Retinal pigment epithelial cell (primary cell): ENCODE measurements at regions not wholly inside any gene's neighbourhood (a gene's known extent, or its start where the extent isn't known, plus 50 kb on each side); places are given as distances from the start of the nearest gene placed in this dataset.

Experiments
- DNase-seq: peaks from one replicate; pipeline ENCODE4 v3.0.0-alpha.2; 2010; ENCODE audit warnings: low read depth
- H3K4me3 ChIP-seq: 2 replicates; pipeline ENCODE4 v1.5.1; 2011; ENCODE audit warnings: mild to moderate bottlenecking, low read length, control low read depth, moderate library complexity
- TF ChIP-seq, protein P1 (sequence below): conservative IDR thresholded peaks from 2 replicates; pipeline ENCODE4 v1.5.1; 2011; ENCODE audit warnings: low read depth, low read length, control low read depth, inconsistent platforms

DNA sequence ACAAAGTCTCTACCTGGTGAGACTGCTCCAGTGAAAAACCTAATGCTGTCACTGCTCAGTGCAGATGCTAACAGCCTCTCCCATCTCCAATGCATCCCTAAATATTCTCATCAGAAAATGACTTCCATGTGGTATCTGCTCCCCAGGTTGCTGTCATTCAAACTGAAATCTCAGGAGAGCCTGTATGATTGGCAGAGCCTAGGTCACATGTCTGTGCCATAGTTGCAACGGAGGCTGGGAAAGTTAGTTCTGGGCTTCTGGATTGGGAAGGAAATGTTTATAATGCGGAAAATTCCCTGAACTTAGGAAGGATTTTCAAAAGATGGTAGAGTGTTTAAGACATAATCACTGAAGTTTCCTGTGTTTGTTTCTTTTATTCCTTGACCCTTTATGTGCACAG lies 206.4 kb upstream of the ZKSCAN2 start:
- DNase-seq = no peak
- TF ChIP-seq, protein P1, sequence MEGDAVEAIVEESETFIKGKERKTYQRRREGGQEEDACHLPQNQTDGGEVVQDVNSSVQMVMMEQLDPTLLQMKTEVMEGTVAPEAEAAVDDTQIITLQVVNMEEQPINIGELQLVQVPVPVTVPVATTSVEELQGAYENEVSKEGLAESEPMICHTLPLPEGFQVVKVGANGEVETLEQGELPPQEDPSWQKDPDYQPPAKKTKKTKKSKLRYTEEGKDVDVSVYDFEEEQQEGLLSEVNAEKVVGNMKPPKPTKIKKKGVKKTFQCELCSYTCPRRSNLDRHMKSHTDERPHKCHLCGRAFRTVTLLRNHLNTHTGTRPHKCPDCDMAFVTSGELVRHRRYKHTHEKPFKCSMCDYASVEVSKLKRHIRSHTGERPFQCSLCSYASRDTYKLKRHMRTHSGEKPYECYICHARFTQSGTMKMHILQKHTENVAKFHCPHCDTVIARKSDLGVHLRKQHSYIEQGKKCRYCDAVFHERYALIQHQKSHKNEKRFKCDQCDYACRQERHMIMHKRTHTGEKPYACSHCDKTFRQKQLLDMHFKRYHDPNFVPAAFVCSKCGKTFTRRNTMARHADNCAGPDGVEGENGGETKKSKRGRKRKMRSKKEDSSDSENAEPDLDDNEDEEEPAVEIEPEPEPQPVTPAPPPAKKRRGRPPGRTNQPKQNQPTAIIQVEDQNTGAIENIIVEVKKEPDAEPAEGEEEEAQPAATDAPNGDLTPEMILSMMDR = no peak
- no peak overlapping the region for H3K4me3 ChIP-seq

DNA sequence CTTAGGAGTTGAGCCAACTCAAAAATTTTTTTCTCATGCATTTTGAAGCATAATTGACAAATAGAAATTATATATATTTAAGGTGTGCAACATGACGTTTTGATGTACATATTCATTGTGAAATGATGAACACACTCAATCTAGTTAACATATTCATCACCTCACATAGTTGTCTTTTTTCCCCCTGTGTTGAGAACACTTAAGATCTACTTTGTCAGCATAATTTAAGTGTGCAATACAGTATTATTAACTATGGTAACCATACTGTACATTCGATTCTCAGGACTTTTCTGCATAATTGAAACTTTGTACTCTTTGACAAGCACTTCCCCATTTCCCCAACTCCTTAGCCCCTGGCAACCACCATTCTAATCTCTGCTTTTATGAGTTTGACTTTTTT lies 192.2 kb upstream of the ZKSCAN2 start:
- TF ChIP-seq, protein P1 = no peak
- no peak overlapping the region for H3K4me3 ChIP-seq
- no peak for DNase-seq

DNA sequence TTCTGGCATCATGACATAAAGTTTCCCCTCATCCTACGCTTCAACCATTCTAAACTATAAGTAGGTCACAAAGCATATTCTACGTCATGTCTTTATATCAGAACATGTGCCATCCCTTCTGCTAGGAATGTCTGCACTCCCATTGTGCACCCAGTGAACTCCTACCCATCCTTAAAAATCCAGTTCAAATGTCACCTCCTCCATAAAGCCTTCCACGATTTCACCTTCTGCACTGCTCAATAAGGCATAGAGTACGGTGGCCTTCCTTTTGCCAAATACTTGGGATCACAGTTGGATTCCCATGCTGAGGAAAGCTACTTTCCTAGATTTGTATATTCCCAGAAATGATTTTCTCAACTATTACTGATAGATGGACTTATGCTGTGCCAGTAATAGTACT lies 186.3 kb upstream of the ZKSCAN2 start:
- no peak overlapping the region for H3K4me3 ChIP-seq
- TF ChIP-seq, protein P1 = no peak
- DNase-seq = no peak

DNA sequence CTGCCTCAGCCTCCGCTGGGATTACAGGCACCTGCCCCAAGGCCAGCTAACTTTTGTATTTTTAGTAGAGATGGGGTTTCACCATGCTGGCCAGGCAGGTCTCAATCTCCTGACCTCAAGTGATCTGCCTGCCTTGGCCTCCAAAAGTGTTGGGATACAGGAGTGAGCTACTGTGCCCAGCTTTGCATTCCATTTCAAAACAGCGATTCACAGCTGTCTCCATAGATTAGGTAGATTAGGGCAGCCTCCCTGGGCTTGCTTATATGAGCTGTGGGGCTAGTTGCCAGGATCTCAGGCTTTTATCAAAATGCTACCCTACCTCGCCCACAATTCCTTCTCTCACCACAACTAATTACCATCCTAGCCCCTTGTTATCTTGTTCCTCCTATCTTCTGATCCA lies 176.4 kb upstream of the ZKSCAN2 start:
- TF ChIP-seq, protein P1 = no peak
- no peak for DNase-seq

DNA sequence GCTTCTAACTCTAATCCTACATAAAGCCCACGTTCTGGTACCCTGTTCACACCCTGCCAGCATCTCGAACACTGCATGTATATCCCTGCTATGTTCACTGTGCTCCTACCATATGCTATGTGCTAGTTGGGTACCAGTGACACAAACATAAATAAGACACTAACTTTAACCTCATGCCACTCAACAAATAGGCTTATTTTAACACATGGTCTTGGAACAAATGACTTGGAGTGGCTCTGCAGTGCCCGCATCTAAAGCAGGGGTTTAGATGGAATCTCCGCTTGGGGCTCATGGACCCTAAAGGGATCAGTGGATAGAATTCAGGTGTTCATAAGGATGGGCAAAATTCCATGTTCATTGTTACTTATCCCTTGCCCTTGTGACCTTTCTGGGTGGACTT lies 175.7 kb upstream of the ZKSCAN2 start:
- no peak for DNase-seq
- H3K4me3 ChIP-seq = no peak overlapping the region
- TF ChIP-seq, protein P1 = no peak

More for the DNA sequence above, 176.4 kb upstream of the ZKSCAN2 start:
- no peak overlapping the region for H3K4me3 ChIP-seq

DNA sequence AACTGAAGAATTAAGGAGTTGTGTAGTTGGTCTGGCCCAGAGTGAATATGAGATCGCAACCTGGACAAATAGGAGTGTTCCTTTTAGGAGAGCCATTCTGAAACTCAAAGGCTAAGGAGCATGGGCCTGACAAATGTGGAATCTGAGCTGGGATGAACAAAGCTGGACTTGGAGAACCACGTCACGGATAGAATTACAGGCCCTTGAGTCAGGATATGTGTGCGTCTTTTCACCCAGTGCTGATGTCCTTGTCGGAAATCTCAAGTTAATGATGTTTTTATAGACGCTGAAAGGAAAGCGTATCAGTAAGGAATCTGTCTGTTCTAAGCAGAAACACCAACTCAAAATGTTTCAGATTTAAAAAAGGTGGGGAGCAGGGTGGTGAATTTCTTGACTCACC lies 173.8 kb upstream of the ZKSCAN2 start:
- no peak for DNase-seq
- H3K4me3 ChIP-seq = no peak overlapping the region
- TF ChIP-seq, protein P1 = no peak

DNA sequence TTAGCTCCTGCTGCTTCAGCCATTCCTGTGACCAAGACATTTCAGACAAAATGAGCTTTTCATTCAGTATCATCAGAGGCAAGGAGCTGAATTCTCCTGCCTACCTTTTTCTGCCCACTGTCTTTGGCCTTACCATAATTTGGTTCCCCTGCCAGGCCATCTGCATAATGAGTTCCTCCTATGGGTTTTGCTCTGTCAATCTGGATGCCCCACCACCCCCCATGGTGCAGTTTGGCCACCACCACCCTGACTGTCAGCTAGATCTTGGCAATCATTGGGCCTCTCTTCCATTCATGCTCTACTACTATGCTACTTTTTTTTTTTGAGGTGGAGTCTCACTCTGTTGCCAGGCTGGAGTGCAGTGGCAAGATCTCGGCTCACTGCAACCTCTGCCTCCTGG lies 169.2 kb upstream of the ZKSCAN2 start:
- TF ChIP-seq, protein P1 = no peak
- no peak for DNase-seq
- no peak overlapping the region for H3K4me3 ChIP-seq
